Astrocyte (in vitro differentiated cells and primary cell): ENCODE measurements at regions not wholly inside any gene's neighbourhood (a gene's known extent, or its start where the extent isn't known, plus 50 kb on each side); places are given as distances from the start of the nearest gene placed in this dataset.

Experiments used
- DNase-seq: peaks from one replicate; pipeline ENCODE4 v3.0.0-alpha.2; 2010; ENCODE audit warnings: low read depth
- FAIRE-seq: peaks from 2 replicates; lab custom pipeline; 2011; peaks lifted over from hg19 to GRCh38; lab: Jason Lieb, UNC
- H2AFZ ChIP-seq: 2 replicates; pipeline ENCODE4 v1.6.0; 2012; ENCODE audit warnings: low read depth, low read length, inconsistent platforms
- H3K27ac ChIP-seq: 2 replicates; pipeline ENCODE4 v1.5.1; 2011; ENCODE audit warnings: low read depth, low read length, inconsistent platforms
- H3K27me3 ChIP-seq: 2 replicates; pipeline ENCODE4 v1.6.0; 2011; ENCODE audit warnings: low read length, inconsistent platforms; ENCODE audit not compliant: insufficient read depth
- H3K36me3 ChIP-seq: 2 replicates; pipeline ENCODE4 v1.5.1; 2011; ENCODE audit warnings: low read length, inconsistent platforms; ENCODE audit not compliant: insufficient read depth
- H3K4me1 ChIP-seq: 2 replicates; pipeline ENCODE4 v1.5.1; 2011; ENCODE audit warnings: low read length, inconsistent platforms; ENCODE audit not compliant: insufficient read depth
- H3K4me2 ChIP-seq: 2 replicates; pipeline ENCODE4 v1.6.0; 2012; ENCODE audit warnings: low read length, inconsistent platforms
- H3K4me3 ChIP-seq: 2 replicates; pipeline ENCODE4 v1.5.1; 2011; ENCODE audit warnings: low read depth, mild to moderate bottlenecking, low read length, inconsistent platforms; ENCODE audit not compliant: insufficient read depth
- H3K79me2 ChIP-seq: 2 replicates; pipeline ENCODE4 v1.6.0; 2012; ENCODE audit warnings: mild to moderate bottlenecking, low read length, inconsistent platforms; ENCODE audit not compliant: insufficient read depth
- H3K9ac ChIP-seq: 2 replicates; pipeline ENCODE4 v1.6.0; 2012; ENCODE audit warnings: mild to moderate bottlenecking, low read length, inconsistent platforms
- H3K9me3 ChIP-seq: 2 replicates; pipeline ENCODE4 v1.5.1; 2012; ENCODE audit warnings: low read depth, mild to moderate bottlenecking, low read length, inconsistent platforms; ENCODE audit not compliant: insufficient read depth
- H4K20me1 ChIP-seq: 2 replicates; pipeline ENCODE4 v1.6.0; 2012; ENCODE audit warnings: low read length, inconsistent platforms; ENCODE audit not compliant: insufficient read depth
- H3K27ac Mint-ChIP-seq: one replicate; pipeline ENCODE4 v1.8.0; 2021; ENCODE audit warnings: mild to moderate bottlenecking, mixed read lengths; ENCODE audit not compliant: unreplicated experiment
- H3K27me3 Mint-ChIP-seq: one replicate; pipeline ENCODE4 v1.8.0; 2021; ENCODE audit warnings: low read depth, mixed read lengths; ENCODE audit not compliant: unreplicated experiment
- H3K36me3 Mint-ChIP-seq: one replicate; pipeline ENCODE4 v1.8.0; 2021; ENCODE audit warnings: low read depth, mixed read lengths; ENCODE audit not compliant: unreplicated experiment
- H3K4me1 Mint-ChIP-seq: one replicate; pipeline ENCODE4 v1.8.0; 2021; ENCODE audit warnings: low read depth, mixed read lengths; ENCODE audit not compliant: unreplicated experiment
- H3K4me3 Mint-ChIP-seq: one replicate; pipeline ENCODE4 v1.8.0; 2021; ENCODE audit warnings: mild to moderate bottlenecking, moderate library complexity, mixed read lengths; ENCODE audit not compliant: unreplicated experiment
- H3K9me3 Mint-ChIP-seq: one replicate; pipeline ENCODE4 v1.8.0; 2021; ENCODE audit warnings: mild to moderate bottlenecking, mixed read lengths; ENCODE audit not compliant: unreplicated experiment
- CTCF ChIP-seq: IDR thresholded peaks from 2 replicates; pipeline ENCODE4 v1.5.1; 2011; ENCODE audit warnings: low read depth, mild to moderate bottlenecking, inconsistent platforms, low read length, moderate library complexity; ENCODE audit not compliant: insufficient read depth
- EZH2 ChIP-seq: IDR thresholded peaks from 2 replicates; pipeline ENCODE4 v1.6.1; 2012; ENCODE audit warnings: mild to moderate bottlenecking, low read length, inconsistent platforms; ENCODE audit not compliant: insufficient read depth

- FAIRE-seq (no peak), DNase-seq (no peak)
- peaks cover 28% of the 10 kb centered on the region for H3K27me3 Mint-ChIP-seq
- Histone ChIP-seq H3K4me2 (no peak overlapping the region), H3K36me3 (no peaks in the 10 kb centered on the region), H3K79me2 (no peaks in the 10 kb centered on the region), H3K4me3 (no peak overlapping the region), H3K9me3 (no peaks in the 10 kb centered on the region), H3K27ac (no peak overlapping the region), H3K4me1 (no peaks in the 10 kb centered on the region), H2AFZ (no peak overlapping the region), H3K27me3 (no peaks in the 10 kb centered on the region), H4K20me1 (no peaks in the 10 kb centered on the region), H3K9ac (no peak overlapping the region)
- TF ChIP-seq EZH2 (no peak), CTCF (no peak)
- H3K4me1 Mint-ChIP-seq = peaks cover 2% of the 10 kb centered on the region
- H3K27ac Mint-ChIP-seq = no peak overlapping the region
- no peaks in the 10 kb centered on the region for H3K36me3 Mint-ChIP-seq
- H3K4me3 Mint-ChIP-seq = no peak overlapping the region
- peaks cover 5% of the 10 kb centered on the region for H3K9me3 Mint-ChIP-seq
Measured at GRCh38 chr2:60379216-60379615, 174.2 kb downstream of the BCL11A start.

DNA sequence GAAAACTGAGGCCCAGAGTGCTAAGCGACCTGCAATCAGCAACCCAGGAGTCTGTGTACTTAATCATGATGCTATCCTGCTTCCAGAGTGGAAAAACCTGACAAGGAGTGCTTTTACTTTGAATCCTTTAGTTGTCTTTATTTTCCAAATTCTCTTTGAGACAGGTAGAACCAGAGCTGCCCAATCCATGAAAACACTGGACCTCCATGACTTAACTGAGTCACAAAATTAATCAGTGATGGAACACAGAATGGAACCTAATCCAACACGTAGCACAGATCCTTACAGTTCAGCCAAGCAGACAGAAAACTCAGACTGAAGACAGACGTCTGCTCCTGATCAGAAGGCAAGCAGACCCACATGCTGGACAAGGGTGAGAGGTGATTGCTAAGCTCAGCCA lies 175.6 kb downstream of the BCL11A start:
- H3K27me3 ChIP-seq = no peaks in the 10 kb centered on the region
- TF ChIP-seq CTCF (no peak), EZH2 (no peak)
- no peaks in the 10 kb centered on the region for H3K79me2 ChIP-seq
- no peak overlapping the region for H3K27ac ChIP-seq
- H3K27me3 Mint-ChIP-seq = peaks cover 28% of the 10 kb centered on the region
- no peaks in the 10 kb centered on the region for H3K4me1 ChIP-seq
- no peaks in the 10 kb centered on the region for H3K36me3 Mint-ChIP-seq
- H3K9me3 Mint-ChIP-seq = peaks cover 5% of the 10 kb centered on the region
- FAIRE-seq (no peak), DNase-seq (no peak)
- H3K4me1 Mint-ChIP-seq = peaks cover 1% of the 10 kb centered on the region
- no peak overlapping the region for H3K9ac ChIP-seq
- no peaks in the 10 kb centered on the region for H3K36me3 ChIP-seq
- H3K27ac Mint-ChIP-seq = no peak overlapping the region
- H4K20me1 ChIP-seq = no peaks in the 10 kb centered on the region
- H3K9me3 ChIP-seq = no peaks in the 10 kb centered on the region
- H2AFZ ChIP-seq = no peak overlapping the region
- H3K4me3 ChIP-seq = no peak overlapping the region
- no peak overlapping the region for H3K4me3 Mint-ChIP-seq
- no peak overlapping the region for H3K4me2 ChIP-seq

- Mint-ChIP-seq H3K4me3 (no peak overlapping the region), H3K27me3 (peaks cover 25% of the 10 kb centered on the region), H3K9me3 (peaks cover 5% of the 10 kb centered on the region), H3K4me1 (no peaks in the 10 kb centered on the region), H3K27ac (no peak overlapping the region), H3K36me3 (no peaks in the 10 kb centered on the region)
- Histone ChIP-seq H3K4me1 (no peaks in the 10 kb centered on the region), H4K20me1 (no peaks in the 10 kb centered on the region), H3K27ac (no peak overlapping the region), H3K79me2 (no peaks in the 10 kb centered on the region), H3K27me3 (no peaks in the 10 kb centered on the region), H3K36me3 (no peaks in the 10 kb centered on the region), H3K9ac (no peak overlapping the region), H2AFZ (no peak overlapping the region), H3K9me3 (no peaks in the 10 kb centered on the region), H3K4me3 (no peak overlapping the region), H3K4me2 (no peak overlapping the region)
- DNase-seq (no peak), FAIRE-seq (no peak)
- no peak for TF ChIP-seq EZH2
- no peak for TF ChIP-seq CTCF
Measured at GRCh38 chr2:60376252-60376651, 177.2 kb downstream of the BCL11A start.
